ENCODE measurements at regions not wholly inside any gene's neighbourhood (a gene's known extent, or its start where the extent isn't known, plus 50 kb on each side); places are given as distances from the start of the nearest gene placed in this dataset.

GRCh38 chr12:18794000-18794399 lies 56.1 kb downstream of the CAPZA3 start:
- Histone ChIP-seq H3K36me3 (ENCODE audit: control insufficient read depth in 4 of 4, insufficient read depth in 3 of 4, low read depth in 1 of 4, low read length in 3 of 4) (no peaks in the 10 kb centered on the region), H3K9me3 (ENCODE audit: control insufficient read depth in 4 of 4, low read length in 3 of 4) (peaks cover 0 to 6% (median 0%) of the 10 kb centered on the region in 4 donors), H3K9ac (ENCODE audit: low read depth in 1 of 2, low read length in 2 of 2) (no peak overlapping the region), H3K4me3 (ENCODE audit: low read depth in 1 of 3, low read length in 3 of 3) (no peak overlapping the region), H3K27ac (ENCODE audit: low read depth in 1 of 2, low read length in 2 of 2) (no peak overlapping the region), H3K4me1 (ENCODE audit: control insufficient read depth in 4 of 4, insufficient read depth in 4 of 4, low read length in 3 of 4) (no peaks in the 10 kb centered on the region), H3K27me3 (ENCODE audit: control insufficient read depth in 4 of 4, insufficient read depth in 4 of 4, low read length in 3 of 4) (no peaks in the 10 kb centered on the region)
- no peak for TF ChIP-seq RAD21 (IDR thresholded peaks at IDR 0.05)
- no peak for TF ChIP-seq RXRA (IDR thresholded peaks at IDR 0.05)
- TF ChIP-seq EGR1 (IDR thresholded peaks at IDR 0.05; ENCODE audit: low read depth in 2 of 2): no peak
- no peak for TF ChIP-seq NR2F2 (IDR thresholded peaks at IDR 0.05)
- TF ChIP-seq, protein P1, sequence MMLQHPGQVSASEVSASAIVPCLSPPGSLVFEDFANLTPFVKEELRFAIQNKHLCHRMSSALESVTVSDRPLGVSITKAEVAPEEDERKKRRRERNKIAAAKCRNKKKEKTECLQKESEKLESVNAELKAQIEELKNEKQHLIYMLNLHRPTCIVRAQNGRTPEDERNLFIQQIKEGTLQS (IDR thresholded peaks at IDR 0.05): no peak
- TF ChIP-seq YY1 (IDR thresholded peaks at IDR 0.05): no peak
- TF ChIP-seq MAX (IDR thresholded peaks at IDR 0.05): no peak
- TF ChIP-seq JUND (IDR thresholded peaks at IDR 0.05): no peak
- TF ChIP-seq HNF4G (IDR thresholded peaks at IDR 0.05): no peak
- TF ChIP-seq, protein P2, sequence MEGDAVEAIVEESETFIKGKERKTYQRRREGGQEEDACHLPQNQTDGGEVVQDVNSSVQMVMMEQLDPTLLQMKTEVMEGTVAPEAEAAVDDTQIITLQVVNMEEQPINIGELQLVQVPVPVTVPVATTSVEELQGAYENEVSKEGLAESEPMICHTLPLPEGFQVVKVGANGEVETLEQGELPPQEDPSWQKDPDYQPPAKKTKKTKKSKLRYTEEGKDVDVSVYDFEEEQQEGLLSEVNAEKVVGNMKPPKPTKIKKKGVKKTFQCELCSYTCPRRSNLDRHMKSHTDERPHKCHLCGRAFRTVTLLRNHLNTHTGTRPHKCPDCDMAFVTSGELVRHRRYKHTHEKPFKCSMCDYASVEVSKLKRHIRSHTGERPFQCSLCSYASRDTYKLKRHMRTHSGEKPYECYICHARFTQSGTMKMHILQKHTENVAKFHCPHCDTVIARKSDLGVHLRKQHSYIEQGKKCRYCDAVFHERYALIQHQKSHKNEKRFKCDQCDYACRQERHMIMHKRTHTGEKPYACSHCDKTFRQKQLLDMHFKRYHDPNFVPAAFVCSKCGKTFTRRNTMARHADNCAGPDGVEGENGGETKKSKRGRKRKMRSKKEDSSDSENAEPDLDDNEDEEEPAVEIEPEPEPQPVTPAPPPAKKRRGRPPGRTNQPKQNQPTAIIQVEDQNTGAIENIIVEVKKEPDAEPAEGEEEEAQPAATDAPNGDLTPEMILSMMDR (IDR thresholded peaks at IDR 0.05; ENCODE audit: low read depth, low read length, missing input control): no peak
- TF ChIP-seq GABPA (IDR thresholded peaks at IDR 0.05 in 1 of 2, conservative IDR thresholded peaks at IDR 0.05 in 1 of 2): no peak
- TF ChIP-seq SP1 (IDR thresholded peaks at IDR 0.05): no peak
- DNase-seq (ENCODE audit: low spot score): no peak

- H3K36me3 ChIP-seq (ENCODE audit: control insufficient read depth in 4 of 4, insufficient read depth in 3 of 4, low read depth in 1 of 4, low read length in 3 of 4): no peaks in the 10 kb centered on the region
- no peak overlapping the region for H3K27ac ChIP-seq (ENCODE audit: low read depth in 1 of 2, low read length in 2 of 2)
- H3K4me1 ChIP-seq (ENCODE audit: control insufficient read depth in 4 of 4, insufficient read depth in 4 of 4, low read length in 3 of 4): no peaks in the 10 kb centered on the region
- 93% methylated on average over 2 of the region's 2 CpGs for WGBS
- H3K9me3 ChIP-seq (ENCODE audit: control insufficient read depth in 4 of 4, low read length in 3 of 4): no peaks in the 10 kb centered on the region
- no peaks in the 10 kb centered on the region for H3K27me3 ChIP-seq (ENCODE audit: control insufficient read depth in 4 of 4, insufficient read depth in 4 of 4, low read length in 3 of 4)
- no peak for TF ChIP-seq SP1 (IDR thresholded peaks at IDR 0.05)
- no peak overlapping the region for H3K9ac ChIP-seq (ENCODE audit: low read depth in 1 of 2, low read length in 2 of 2)
- DNase-seq (ENCODE audit: low spot score): no peak
- no peak overlapping the region for H3K4me3 ChIP-seq (ENCODE audit: low read depth in 1 of 3, low read length in 3 of 3)
These were observed 59.7 kb downstream of the CAPZA3 start for GRCh38 chr12:18797604-18798003.

- no peak for TF ChIP-seq NR2F2 (IDR thresholded peaks at IDR 0.05)
- TF ChIP-seq RXRA (IDR thresholded peaks at IDR 0.05): no peak
- no peak for TF ChIP-seq FOXA2 (IDR thresholded peaks at IDR 0.05)
- TF ChIP-seq GABPA (IDR thresholded peaks at IDR 0.05 in 1 of 2, conservative IDR thresholded peaks at IDR 0.05 in 1 of 2): no peak
- TF ChIP-seq FOXA1 (IDR thresholded peaks at IDR 0.05): no peak
- TF ChIP-seq SP1 (IDR thresholded peaks at IDR 0.05): no peak
- TF ChIP-seq EGR1 (IDR thresholded peaks at IDR 0.05; ENCODE audit: low read depth in 2 of 2): no peak
- no peak for TF ChIP-seq MAX (IDR thresholded peaks at IDR 0.05)
- Histone ChIP-seq H3K36me3 (ENCODE audit: control insufficient read depth in 4 of 4, insufficient read depth in 3 of 4, low read depth in 1 of 4, low read length in 3 of 4) (no peaks in the 10 kb centered on the region), H3K4me3 (ENCODE audit: low read depth in 1 of 3, low read length in 3 of 3) (no peak overlapping the region), H3K9ac (ENCODE audit: low read depth in 1 of 2, low read length in 2 of 2) (no peak overlapping the region), H3K27me3 (ENCODE audit: control insufficient read depth in 4 of 4, insufficient read depth in 4 of 4, low read length in 3 of 4) (no peaks in the 10 kb centered on the region), H3K4me1 (ENCODE audit: control insufficient read depth in 4 of 4, insufficient read depth in 4 of 4, low read length in 3 of 4) (no peaks in the 10 kb centered on the region), H3K27ac (ENCODE audit: low read depth in 1 of 2, low read length in 2 of 2) (no peak overlapping the region), H3K9me3 (ENCODE audit: control insufficient read depth in 4 of 4, low read length in 3 of 4) (no peaks in the 10 kb centered on the region)
- DNase-seq (ENCODE audit: low spot score): no peak
- 31% methylated on average over 4 of the region's 4 CpGs for WGBS
These were observed 60.8 kb downstream of the CAPZA3 start for GRCh38 chr12:18798535-18799361.

All from liver (tissue), 8 donors.